HepG2 (cell line): ENCODE measurements at regions not wholly inside any gene's neighbourhood (a gene's known extent, or its start where the extent isn't known, plus 50 kb on each side); places are given as distances from the start of the nearest gene placed in this dataset.

Experiments
- ATAC-seq: fragments of 200-7000 bp; cut with Tn5 transposase; 3 replicates; pipeline ENCODE4 v1.9.1; 2020; ENCODE audit warnings: mild to moderate bottlenecking, moderate library complexity
- BruUV-seq: library from RNA; stranded (reverse); fragments of 400-500 nt; replicated peaks from 2 replicates; lab custom pipeline; 2021; lab: Mats Ljungman, UMichigan
- CTCF ChIA-PET: fragments of 300-600 bp; formaldehyde crosslinking; extraction: SDS; loops from one replicate; lab custom pipeline; 2021; ENCODE audit warnings: low total read pairs, inconsistent platforms, low intra/inter-chr PET ratio; lab: Yijun Ruan, JAX
- POLR2A ChIA-PET: fragments of 350-600 bp; sonication (Branson Sonifier 250); formaldehyde crosslinking; loops from one replicate; lab custom pipeline; 2020; ENCODE audit warnings: antibody characterized with exemption, inconsistent platforms; lab: Yijun Ruan, JAX
- DNase-seq: peaks from one replicate; pipeline ENCODE4 v3.0.0-alpha.2; 2015; ENCODE audit warnings: low spot score
- FAIRE-seq: peaks from 3 replicates; lab custom pipeline; 2011; peaks lifted over from hg19 to GRCh38; lab: Jason Lieb, UNC
- H2AFZ ChIP-seq: one replicate; pipeline ENCODE4 v1.6.1; 2011; ENCODE audit warnings: low read length, inconsistent platforms
- H3K27ac ChIP-seq: fragments of 300-600 bp; 3 replicates; pipeline ENCODE4 v1.8.0; 2011; ENCODE audit warnings: mixed run types, mild to moderate bottlenecking, mixed read lengths, low read length, inconsistent platforms; ENCODE audit not compliant: insufficient read depth; ENCODE audit errors: extremely low read length
- H3K27me3 ChIP-seq, 2 experiments: fragments of 200-600 bp in 1 of 2; 2 replicates in 1 of 2; 3 replicates in 1 of 2; pipeline versions ENCODE4 v1.6.0 to v1.8.0; 2011; ENCODE audit warnings: low read length in 2 of 2, mild to moderate bottlenecking in 2 of 2, moderate library complexity in 2 of 2, inconsistent platforms in 1 of 2; ENCODE audit not compliant: insufficient read depth in 2 of 2, control insufficient read depth in 1 of 2
- H3K36me3 ChIP-seq, 2 experiments: fragments of 200-600 bp in 1 of 2; replicated peaks in 1 of 2; 2 replicates in 1 of 2; 3 replicates in 1 of 2; pipeline versions ENCODE4 v1.5.1 to v1.8.0; 2011; ENCODE audit warnings: low read length in 2 of 2, inconsistent platforms in 1 of 2; ENCODE audit not compliant: insufficient read depth in 2 of 2, control insufficient read depth in 1 of 2
- H3K4me1 ChIP-seq: 2 replicates; pipeline ENCODE4 v1.5.1; 2012; ENCODE audit warnings: low read length, inconsistent platforms; ENCODE audit not compliant: insufficient read depth
- H3K4me2 ChIP-seq: 2 replicates; pipeline ENCODE4 v1.6.0; 2011; ENCODE audit warnings: low read depth, low read length, inconsistent platforms
- H3K4me3 ChIP-seq, 3 experiments: fragments of 200-600 bp in 1 of 3; sonication (generic), shearing (Covaris generic) in 1 of 3; replicated peaks in 1 of 3; 2 replicates each; pipeline ENCODE4 v1.5.1; 2011 to 2016; ENCODE audit warnings: low read length in 3 of 3, inconsistent platforms in 2 of 3, low read depth in 2 of 3, mild to moderate bottlenecking in 2 of 3, control low read depth in 1 of 3, mixed read lengths in 1 of 3; ENCODE audit not compliant: insufficient read depth in 1 of 3
- H3K79me2 ChIP-seq: one replicate; pipeline ENCODE4 v1.6.1; 2011; ENCODE audit warnings: low read length, inconsistent platforms; ENCODE audit not compliant: insufficient read depth
- H3K9ac ChIP-seq: 2 replicates; pipeline ENCODE4 v1.6.0; 2011; ENCODE audit warnings: mild to moderate bottlenecking, low read depth, low read length, inconsistent platforms; ENCODE audit not compliant: insufficient read depth
- H3K9me3 ChIP-seq: 2 replicates; pipeline ENCODE4 v1.5.1; 2012; ENCODE audit warnings: mild to moderate bottlenecking, low read length
- H4K20me1 ChIP-seq: 2 replicates; pipeline ENCODE4 v1.6.0; 2011; ENCODE audit warnings: inconsistent platforms, mild to moderate bottlenecking, low read length, moderate library complexity; ENCODE audit not compliant: insufficient read depth
- RORA ChIP-seq: sonication (generic); formaldehyde crosslinking; IDR thresholded peaks from 2 replicates; pipeline ENCODE4 v1.5.0; 2020; ENCODE audit warnings: mild to moderate bottlenecking, missing genetic modification reagents, moderate library complexity
- TEAD2 ChIP-seq: sonication (generic); formaldehyde crosslinking; IDR thresholded peaks from 2 replicates; pipeline ENCODE4 v1.9.0; 2021; ENCODE audit warnings: missing genetic modification reagents
- ZNF589 ChIP-seq: sonication (generic); formaldehyde crosslinking; conservative IDR thresholded peaks from 2 replicates; pipeline ENCODE4 v1.8.0; 2022; ENCODE audit warnings: mild to moderate bottlenecking, moderate library complexity, missing genetic modification reagents
- WGBS: methylation state at CpG from one replicate; pipeline ENCODE4 v1.1.6; 2017; ENCODE audit warnings: low lambda C conversion rate; 5-methylcytosine and 5-hydroxymethylcytosine counted together
- in situ Hi-C: cut with HindIII; loops from 2 replicates; pipeline ENCODE4 v1.10.0; 2017; ENCODE audit warnings: low pct_unique_long_range_greater_than_20kb; ENCODE audit not compliant: extremely low pct_ligation_motif_present
- intact Hi-C: fragments of 100-400 bp; cut with micrococcal nuclease; formaldehyde crosslinking; loops from one replicate; pipeline ENCODE4 v1.10.0; 2022; ENCODE audit not compliant: unreplicated experiment
- TF ChIP-seq, protein P1 (sequence below): sonication (generic); formaldehyde crosslinking; IDR thresholded peaks from 2 replicates; pipeline ENCODE4 v1.5.1; 2020; ENCODE audit warnings: missing genetic modification reagents, mild to moderate bottlenecking, borderline replicate concordance
- TF ChIP-seq, protein P2 (sequence below): sonication (generic); formaldehyde crosslinking; conservative IDR thresholded peaks from 2 replicates; pipeline ENCODE4 v1.4.0; 2020; ENCODE audit warnings: mild to moderate bottlenecking, missing genetic modification reagents, moderate library complexity

DNA sequence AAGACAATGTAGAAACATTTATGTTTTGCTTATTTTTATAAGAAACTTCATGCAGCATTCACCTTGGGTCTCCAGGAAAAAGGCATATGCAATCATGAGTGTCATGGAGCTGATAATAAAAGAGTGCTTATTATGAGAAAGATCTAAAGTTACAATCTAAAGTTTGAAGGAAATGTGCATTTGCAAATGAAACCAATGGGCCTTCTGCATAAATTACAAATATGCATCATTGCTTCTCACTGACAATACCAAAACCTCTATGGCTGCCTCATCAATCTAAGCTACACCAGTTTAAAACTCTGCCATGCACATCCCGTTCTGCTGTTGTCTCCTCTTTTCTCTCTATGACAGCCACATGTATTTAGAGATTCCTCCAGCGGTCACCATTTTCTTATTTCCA is 103.2 kb upstream of the ABI3BP start:
- ATAC-seq (no peak), FAIRE-seq (no peak), DNase-seq (no peak)
- Histone ChIP-seq H2AFZ (no peak overlapping the region), H3K9ac (no peak overlapping the region), H3K79me2 (no peaks in the 10 kb centered on the region), H3K9me3 (no peaks in the 10 kb centered on the region), H3K27ac (no peak overlapping the region), H3K4me1 (no peaks in the 10 kb centered on the region), H3K27me3 (no peaks in the 10 kb centered on the region), H4K20me1 (no peaks in the 10 kb centered on the region), H3K36me3 (no peaks in the 10 kb centered on the region), H3K4me2 (no peak overlapping the region)
- ChIA-PET POLR2A (no interaction called here), CTCF (no interaction called here)
- 6% methylated on average over 2 of the region's 2 CpGs for WGBS
- intact Hi-C loops = no loop called here
- BruUV-seq = no TSS peak
- no peak for TF ChIP-seq RORA (CRISPR knock-in tag)
- no peak for TF ChIP-seq ZNF589 (CRISPR knock-in tag)
- TF ChIP-seq, protein P1, sequence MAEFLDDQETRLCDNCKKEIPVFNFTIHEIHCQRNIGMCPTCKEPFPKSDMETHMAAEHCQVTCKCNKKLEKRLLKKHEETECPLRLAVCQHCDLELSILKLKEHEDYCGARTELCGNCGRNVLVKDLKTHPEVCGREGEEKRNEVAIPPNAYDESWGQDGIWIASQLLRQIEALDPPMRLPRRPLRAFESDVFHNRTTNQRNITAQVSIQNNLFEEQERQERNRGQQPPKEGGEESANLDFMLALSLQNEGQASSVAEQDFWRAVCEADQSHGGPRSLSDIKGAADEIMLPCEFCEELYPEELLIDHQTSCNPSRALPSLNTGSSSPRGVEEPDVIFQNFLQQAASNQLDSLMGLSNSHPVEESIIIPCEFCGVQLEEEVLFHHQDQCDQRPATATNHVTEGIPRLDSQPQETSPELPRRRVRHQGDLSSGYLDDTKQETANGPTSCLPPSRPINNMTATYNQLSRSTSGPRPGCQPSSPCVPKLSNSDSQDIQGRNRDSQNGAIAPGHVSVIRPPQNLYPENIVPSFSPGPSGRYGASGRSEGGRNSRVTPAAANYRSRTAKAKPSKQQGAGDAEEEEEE (CRISPR knock-in tag) = no peak
- no peak for TF ChIP-seq TEAD2 (CRISPR knock-in tag)
- TF ChIP-seq, protein P2, sequence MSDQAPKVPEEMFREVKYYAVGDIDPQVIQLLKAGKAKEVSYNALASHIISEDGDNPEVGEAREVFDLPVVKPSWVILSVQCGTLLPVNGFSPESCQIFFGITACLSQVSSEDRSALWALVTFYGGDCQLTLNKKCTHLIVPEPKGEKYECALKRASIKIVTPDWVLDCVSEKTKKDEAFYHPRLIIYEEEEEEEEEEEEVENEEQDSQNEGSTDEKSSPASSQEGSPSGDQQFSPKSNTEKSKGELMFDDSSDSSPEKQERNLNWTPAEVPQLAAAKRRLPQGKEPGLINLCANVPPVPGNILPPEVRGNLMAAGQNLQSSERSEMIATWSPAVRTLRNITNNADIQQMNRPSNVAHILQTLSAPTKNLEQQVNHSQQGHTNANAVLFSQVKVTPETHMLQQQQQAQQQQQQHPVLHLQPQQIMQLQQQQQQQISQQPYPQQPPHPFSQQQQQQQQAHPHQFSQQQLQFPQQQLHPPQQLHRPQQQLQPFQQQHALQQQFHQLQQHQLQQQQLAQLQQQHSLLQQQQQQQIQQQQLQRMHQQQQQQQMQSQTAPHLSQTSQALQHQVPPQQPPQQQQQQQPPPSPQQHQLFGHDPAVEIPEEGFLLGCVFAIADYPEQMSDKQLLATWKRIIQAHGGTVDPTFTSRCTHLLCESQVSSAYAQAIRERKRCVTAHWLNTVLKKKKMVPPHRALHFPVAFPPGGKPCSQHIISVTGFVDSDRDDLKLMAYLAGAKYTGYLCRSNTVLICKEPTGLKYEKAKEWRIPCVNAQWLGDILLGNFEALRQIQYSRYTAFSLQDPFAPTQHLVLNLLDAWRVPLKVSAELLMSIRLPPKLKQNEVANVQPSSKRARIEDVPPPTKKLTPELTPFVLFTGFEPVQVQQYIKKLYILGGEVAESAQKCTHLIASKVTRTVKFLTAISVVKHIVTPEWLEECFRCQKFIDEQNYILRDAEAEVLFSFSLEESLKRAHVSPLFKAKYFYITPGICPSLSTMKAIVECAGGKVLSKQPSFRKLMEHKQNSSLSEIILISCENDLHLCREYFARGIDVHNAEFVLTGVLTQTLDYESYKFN = no peak
- TF ChIP-seq, all 625 proteins: peak for 0
- in situ Hi-C loops = no loop called here
- H3K4me3 ChIP-seq = no peak overlapping the region
